Osteoblast (primary cell): ENCODE measurements at regions not wholly inside any gene's neighbourhood (a gene's known extent, or its start where the extent isn't known, plus 50 kb on each side); places are given as distances from the start of the nearest gene placed in this dataset.

Experiments
- DNase-seq: peaks from one replicate; pipeline ENCODE4 v3.0.0; 2011; ENCODE audit warnings: low spot score, mixed read lengths; ENCODE audit not compliant: insufficient read length; ENCODE audit errors: missing footprints
- H2AFZ ChIP-seq: 2 replicates; pipeline ENCODE4 v1.6.0; 2011; ENCODE audit warnings: mild to moderate bottlenecking, low read length
- H3K27ac ChIP-seq: 2 replicates; pipeline ENCODE4 v1.5.1; 2011; ENCODE audit warnings: mild to moderate bottlenecking, low read depth, low read length, moderate library complexity
- H3K27me3 ChIP-seq: 2 replicates; pipeline ENCODE4 v1.6.0; 2012; ENCODE audit warnings: mild to moderate bottlenecking, control low read depth, inconsistent platforms, low read length, moderate library complexity; ENCODE audit not compliant: insufficient read depth
- H3K36me3 ChIP-seq: 2 replicates; pipeline ENCODE4 v1.5.1; 2011; ENCODE audit warnings: mild to moderate bottlenecking, low read length, control low read depth, moderate library complexity; ENCODE audit not compliant: insufficient read depth
- H3K4me1 ChIP-seq: 2 replicates; pipeline ENCODE4 v1.5.1; 2011; ENCODE audit warnings: mild to moderate bottlenecking, low read length, control low read depth, moderate library complexity; ENCODE audit not compliant: insufficient read depth
- H3K4me2 ChIP-seq: 2 replicates; pipeline ENCODE4 v1.6.0; 2011; ENCODE audit warnings: mild to moderate bottlenecking, low read length; ENCODE audit not compliant: insufficient read depth
- H3K4me3 ChIP-seq: fragments of 200-600 bp; sonication (generic); 3 replicates; pipeline ENCODE4 v1.5.1; 2012; ENCODE audit warnings: mild to moderate bottlenecking, low read length, inconsistent platforms; ENCODE audit not compliant: insufficient read depth
- H3K79me2 ChIP-seq: 2 replicates; pipeline ENCODE4 v1.6.0; 2012; ENCODE audit warnings: mild to moderate bottlenecking, low read length, control low read depth, inconsistent platforms; ENCODE audit not compliant: insufficient read depth
- H3K9me3 ChIP-seq: 2 replicates; pipeline ENCODE4 v1.5.1; 2011; ENCODE audit warnings: low read depth, low read length, control low read depth
- H4K20me1 ChIP-seq: 2 replicates; pipeline ENCODE4 v1.6.0; 2012; ENCODE audit warnings: mild to moderate bottlenecking, low read length, control low read depth; ENCODE audit not compliant: insufficient read depth
- TF ChIP-seq, protein P1 (sequence below): IDR thresholded peaks from 2 replicates; pipeline ENCODE4 v1.5.1; 2011; ENCODE audit warnings: mild to moderate bottlenecking, low read depth, low read length, moderate library complexity; ENCODE audit errors: extremely low read depth

DNA sequence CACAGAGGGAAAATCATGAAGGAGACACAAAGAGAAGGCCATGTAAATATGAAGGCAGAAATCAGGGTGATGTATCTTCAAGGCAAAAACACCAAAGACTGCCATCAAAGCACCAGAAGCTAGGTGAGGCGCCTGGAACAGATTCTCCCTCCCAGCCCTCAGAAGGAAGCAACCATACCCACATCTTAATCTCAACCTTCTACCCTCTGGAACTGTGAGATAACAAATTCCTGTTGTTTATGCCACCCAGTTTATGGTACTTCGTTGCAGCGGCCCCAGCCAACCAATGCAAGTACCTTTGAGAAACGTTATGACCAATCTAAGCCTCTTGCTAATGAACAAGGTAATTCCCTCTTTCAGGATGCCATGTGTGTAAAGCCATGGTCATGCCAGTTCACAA is 66.2 kb upstream of the STXBP5 start:
- Histone ChIP-seq H3K4me1 (peaks cover 5% of the 10 kb centered on the region), H3K4me2 (no peak overlapping the region), H4K20me1 (no peaks in the 10 kb centered on the region), H3K4me3 (no peak overlapping the region), H3K9me3 (no peaks in the 10 kb centered on the region), H2AFZ (no peak overlapping the region), H3K36me3 (no peaks in the 10 kb centered on the region), H3K79me2 (no peaks in the 10 kb centered on the region), H3K27me3 (no peaks in the 10 kb centered on the region), H3K27ac (no peak overlapping the region)
- TF ChIP-seq, protein P1, sequence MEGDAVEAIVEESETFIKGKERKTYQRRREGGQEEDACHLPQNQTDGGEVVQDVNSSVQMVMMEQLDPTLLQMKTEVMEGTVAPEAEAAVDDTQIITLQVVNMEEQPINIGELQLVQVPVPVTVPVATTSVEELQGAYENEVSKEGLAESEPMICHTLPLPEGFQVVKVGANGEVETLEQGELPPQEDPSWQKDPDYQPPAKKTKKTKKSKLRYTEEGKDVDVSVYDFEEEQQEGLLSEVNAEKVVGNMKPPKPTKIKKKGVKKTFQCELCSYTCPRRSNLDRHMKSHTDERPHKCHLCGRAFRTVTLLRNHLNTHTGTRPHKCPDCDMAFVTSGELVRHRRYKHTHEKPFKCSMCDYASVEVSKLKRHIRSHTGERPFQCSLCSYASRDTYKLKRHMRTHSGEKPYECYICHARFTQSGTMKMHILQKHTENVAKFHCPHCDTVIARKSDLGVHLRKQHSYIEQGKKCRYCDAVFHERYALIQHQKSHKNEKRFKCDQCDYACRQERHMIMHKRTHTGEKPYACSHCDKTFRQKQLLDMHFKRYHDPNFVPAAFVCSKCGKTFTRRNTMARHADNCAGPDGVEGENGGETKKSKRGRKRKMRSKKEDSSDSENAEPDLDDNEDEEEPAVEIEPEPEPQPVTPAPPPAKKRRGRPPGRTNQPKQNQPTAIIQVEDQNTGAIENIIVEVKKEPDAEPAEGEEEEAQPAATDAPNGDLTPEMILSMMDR: no peak
- DNase-seq: no peak

DNA sequence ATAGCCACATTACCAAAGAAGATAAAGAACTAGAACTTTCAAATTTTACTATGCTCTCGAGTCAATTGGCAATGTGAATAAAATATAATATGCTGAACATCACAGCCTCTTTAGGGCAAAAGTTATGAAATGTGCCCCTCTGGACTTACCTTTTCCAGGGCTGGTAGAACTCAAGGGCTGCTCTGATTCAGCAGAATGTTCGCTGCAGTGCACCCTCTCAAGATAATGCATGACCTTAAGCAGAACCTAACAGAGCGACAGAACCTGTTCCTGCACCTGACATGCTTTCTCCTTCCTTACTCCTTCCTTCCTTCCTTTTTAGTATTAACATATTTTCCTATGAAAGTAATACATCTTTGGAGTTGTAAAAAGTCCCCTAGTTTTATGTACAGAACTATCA is 65.4 kb upstream of the STXBP5 start:
- H3K36me3 ChIP-seq: no peaks in the 10 kb centered on the region
- no peak overlapping the region for H3K4me2 ChIP-seq
- H3K79me2 ChIP-seq: no peaks in the 10 kb centered on the region
- TF ChIP-seq, protein P1: no peak
- no peak for DNase-seq
- no peaks in the 10 kb centered on the region for H3K9me3 ChIP-seq
- H3K27me3 ChIP-seq: no peaks in the 10 kb centered on the region
- H2AFZ ChIP-seq: no peak overlapping the region
- no peaks in the 10 kb centered on the region for H4K20me1 ChIP-seq
- no peak overlapping the region for H3K4me3 ChIP-seq
- H3K4me1 ChIP-seq: peaks cover 5% of the 10 kb centered on the region
- no peak overlapping the region for H3K27ac ChIP-seq

DNA sequence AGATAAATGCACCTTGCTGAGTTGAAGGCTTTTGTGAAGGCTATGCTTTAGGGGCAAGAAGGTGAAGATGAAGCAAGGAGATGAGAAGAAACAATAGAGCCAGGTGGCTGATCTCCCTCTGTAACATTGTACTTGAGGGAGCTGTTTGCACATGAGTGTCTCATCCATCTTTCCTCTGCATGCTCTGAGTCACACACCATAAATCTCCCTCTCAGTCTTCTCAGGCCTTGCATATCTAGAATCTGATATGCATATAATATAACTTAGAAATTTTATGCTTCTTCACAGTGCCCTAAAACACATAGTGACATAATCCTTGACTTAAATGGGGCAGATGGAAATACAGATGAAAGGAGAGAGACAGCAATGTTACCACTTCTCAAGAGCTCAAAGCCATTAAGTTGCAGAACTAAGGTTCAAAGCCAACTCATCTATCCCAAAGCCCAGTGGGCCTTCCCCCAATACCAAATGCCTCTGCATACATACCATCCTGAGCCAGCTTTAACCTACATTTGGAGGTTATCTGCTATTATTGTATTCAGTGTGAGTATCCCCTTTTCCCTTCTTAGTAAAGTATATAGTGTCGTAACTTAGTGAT is 62.4 kb upstream of the STXBP5 start:
- TF ChIP-seq, protein P1: no peak
- Histone ChIP-seq H3K4me3 (no peak overlapping the region), H3K36me3 (no peaks in the 10 kb centered on the region), H4K20me1 (no peaks in the 10 kb centered on the region), H3K27ac (no peak overlapping the region), H3K4me1 (peaks cover 5% of the 10 kb centered on the region), H3K9me3 (no peaks in the 10 kb centered on the region), H3K79me2 (no peaks in the 10 kb centered on the region), H3K4me2 (no peak overlapping the region), H2AFZ (no peak overlapping the region), H3K27me3 (no peaks in the 10 kb centered on the region)
- DNase-seq: peak; percentile 17

DNA sequence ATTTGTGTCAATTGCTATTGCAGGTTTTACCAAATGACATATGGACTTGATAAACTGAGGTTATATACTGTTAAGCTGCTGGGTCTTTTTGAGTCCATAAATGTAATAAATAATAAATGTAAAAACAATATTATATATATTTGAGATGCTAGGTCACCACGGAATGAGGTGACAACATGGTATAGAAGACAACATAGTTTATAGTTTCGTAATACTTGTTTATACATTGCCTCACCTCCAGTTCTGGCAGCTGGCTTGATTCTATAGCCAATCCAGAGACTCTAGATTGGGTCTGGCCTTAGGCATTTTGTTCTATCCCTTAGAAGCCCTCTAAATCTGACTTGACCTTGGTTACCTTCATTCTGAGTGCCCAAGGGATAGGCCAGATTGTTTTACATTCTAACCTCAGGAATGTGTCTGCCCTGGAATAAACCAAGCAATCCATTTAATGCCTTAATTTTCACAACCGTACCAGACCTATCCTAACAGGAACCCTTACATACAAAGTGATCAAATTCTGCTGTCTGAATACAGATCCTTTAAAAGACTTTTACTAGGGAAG is 61.5 kb upstream of the STXBP5 start:
- TF ChIP-seq, protein P1: no peak
- no peak for DNase-seq
- H3K4me2 ChIP-seq: no peak overlapping the region
- no peaks in the 10 kb centered on the region for H3K9me3 ChIP-seq
- no peak overlapping the region for H3K27ac ChIP-seq
- H2AFZ ChIP-seq: no peak overlapping the region
- H3K4me3 ChIP-seq: no peak overlapping the region
- no peaks in the 10 kb centered on the region for H4K20me1 ChIP-seq
- no peaks in the 10 kb centered on the region for H3K36me3 ChIP-seq
- H3K79me2 ChIP-seq: no peaks in the 10 kb centered on the region
- no peaks in the 10 kb centered on the region for H3K27me3 ChIP-seq
- H3K4me1 ChIP-seq: peaks cover 5% of the 10 kb centered on the region
